ENCODE measurements at regions not wholly inside any gene's neighbourhood (a gene's known extent, or its start where the extent isn't known, plus 50 kb on each side); places are given as distances from the start of the nearest gene placed in this dataset.

- Histone ChIP-seq H3K9me3 (ENCODE audit: insufficient read depth, low read depth, low read length) (no peaks in the 10 kb centered on the region), H3K4me1 (ENCODE audit: insufficient read depth, low read length) (peaks cover 32% of the 10 kb centered on the region), H3K27me3 (ENCODE audit: insufficient read depth, low read length) (no peaks in the 10 kb centered on the region)
Measured at GRCh38 chr10:121292321-121292720, 305.9 kb downstream of the FGFR2 start.

GRCh38 chr10:121293110-121293509 lies 305.1 kb downstream of the FGFR2 start:
- Histone ChIP-seq H3K9me3 (ENCODE audit: insufficient read depth, low read depth, low read length) (no peaks in the 10 kb centered on the region), H3K36me3 (ENCODE audit: insufficient read depth, low read length) (no peaks in the 10 kb centered on the region), H3K27ac (ENCODE audit: low read depth, low read length) (no peak overlapping the region), H3K9ac (ENCODE audit: low read depth, low read length) (no peak overlapping the region), H3K4me1 (ENCODE audit: insufficient read depth, low read length) (peaks cover 24% of the 10 kb centered on the region), H3K27me3 (ENCODE audit: insufficient read depth, low read length) (no peaks in the 10 kb centered on the region), H3K4me3 (ENCODE audit: low read length) (no peak overlapping the region)
- WGBS, result 93% methylated on average over 9 of the region's 9 CpGs

More at GRCh38 chr10:121292321-121292720, 305.9 kb downstream of the FGFR2 start:
- Histone ChIP-seq H3K4me3 (ENCODE audit: low read length) (no peak overlapping the region), H3K36me3 (ENCODE audit: insufficient read depth, low read length) (no peaks in the 10 kb centered on the region), H3K9ac (ENCODE audit: low read depth, low read length) (no peak overlapping the region), H3K27ac (ENCODE audit: low read depth, low read length) (no peak overlapping the region)
- WGBS, result 96% methylated on average over 9 of the region's 9 CpGs

- H3K4me1 ChIP-seq (ENCODE audit: insufficient read depth, low read length), result peaks cover 10% of the 10 kb centered on the region
- 92% methylated on average over 3 of the region's 3 CpGs for WGBS
- no peaks in the 10 kb centered on the region for H3K9me3 ChIP-seq (ENCODE audit: insufficient read depth, low read depth, low read length)
- no peak overlapping the region for H3K27ac ChIP-seq (ENCODE audit: low read depth, low read length)
- no peaks in the 10 kb centered on the region for H3K36me3 ChIP-seq (ENCODE audit: insufficient read depth, low read length)
- no peak overlapping the region for H3K4me3 ChIP-seq (ENCODE audit: low read length)
- no peaks in the 10 kb centered on the region for H3K27me3 ChIP-seq (ENCODE audit: insufficient read depth, low read length)
- H3K9ac ChIP-seq (ENCODE audit: low read depth, low read length), result no peak overlapping the region
Measured at GRCh38 chr10:121294630-121295029, 303.6 kb downstream of the FGFR2 start.

- H3K27ac ChIP-seq (ENCODE audit: low read depth, low read length), result no peak overlapping the region
- no peaks in the 10 kb centered on the region for H3K9me3 ChIP-seq (ENCODE audit: insufficient read depth, low read depth, low read length)
- H3K36me3 ChIP-seq (ENCODE audit: insufficient read depth, low read length), result no peaks in the 10 kb centered on the region
- no peaks in the 10 kb centered on the region for H3K4me1 ChIP-seq (ENCODE audit: insufficient read depth, low read length)
- no peak overlapping the region for H3K9ac ChIP-seq (ENCODE audit: low read depth, low read length)
- no peak overlapping the region for H3K4me3 ChIP-seq (ENCODE audit: low read length)
- H3K27me3 ChIP-seq (ENCODE audit: insufficient read depth, low read length), result no peaks in the 10 kb centered on the region
- 90% methylated on average over 2 of the region's 2 CpGs for WGBS
Measured at GRCh38 chr10:121296378-121296777, 301.9 kb downstream of the FGFR2 start.

- Histone ChIP-seq H3K9ac (ENCODE audit: low read depth, low read length) (no peak overlapping the region), H3K27ac (ENCODE audit: low read depth, low read length) (no peak overlapping the region), H3K36me3 (ENCODE audit: insufficient read depth, low read length) (no peaks in the 10 kb centered on the region), H3K4me3 (ENCODE audit: low read length) (no peak overlapping the region), H3K4me1 (ENCODE audit: insufficient read depth, low read length) (no peaks in the 10 kb centered on the region), H3K27me3 (ENCODE audit: insufficient read depth, low read length) (no peaks in the 10 kb centered on the region), H3K9me3 (ENCODE audit: insufficient read depth, low read depth, low read length) (no peaks in the 10 kb centered on the region)
- 96% methylated on average over 2 of the region's 2 CpGs for WGBS
Measured at GRCh38 chr10:121296881-121297585, 301.2 kb downstream of the FGFR2 start.

- H3K36me3 ChIP-seq (ENCODE audit: insufficient read depth, low read length), result no peaks in the 10 kb centered on the region
- WGBS, result 95% methylated on average over 5 of the region's 6 CpGs
- no peaks in the 10 kb centered on the region for H3K4me1 ChIP-seq (ENCODE audit: insufficient read depth, low read length)
- H3K27ac ChIP-seq (ENCODE audit: low read depth, low read length), result no peak overlapping the region
- H3K4me3 ChIP-seq (ENCODE audit: low read length), result no peak overlapping the region
- H3K9ac ChIP-seq (ENCODE audit: low read depth, low read length), result no peak overlapping the region
- no peaks in the 10 kb centered on the region for H3K27me3 ChIP-seq (ENCODE audit: insufficient read depth, low read length)
- no peaks in the 10 kb centered on the region for H3K9me3 ChIP-seq (ENCODE audit: insufficient read depth, low read depth, low read length)
Measured at GRCh38 chr10:121300723-121301122, 297.5 kb downstream of the FGFR2 start.

GRCh38 chr10:121302541-121303180 lies 295.6 kb downstream of the FGFR2 start:
- no peaks in the 10 kb centered on the region for H3K4me1 ChIP-seq (ENCODE audit: insufficient read depth, low read length)
- no peaks in the 10 kb centered on the region for H3K36me3 ChIP-seq (ENCODE audit: insufficient read depth, low read length)
- no peak overlapping the region for H3K9ac ChIP-seq (ENCODE audit: low read depth, low read length)
- H3K27ac ChIP-seq (ENCODE audit: low read depth, low read length), result no peak overlapping the region
- no peak overlapping the region for H3K4me3 ChIP-seq (ENCODE audit: low read length)
- no peaks in the 10 kb centered on the region for H3K27me3 ChIP-seq (ENCODE audit: insufficient read depth, low read length)
- 97% methylated on average over 5 of the region's 7 CpGs for WGBS
- H3K9me3 ChIP-seq (ENCODE audit: insufficient read depth, low read depth, low read length), result peaks cover 2% of the 10 kb centered on the region; the same call in 1 of the 2 replicates

- Histone ChIP-seq H3K4me1 (ENCODE audit: insufficient read depth, low read length) (no peaks in the 10 kb centered on the region), H3K4me3 (ENCODE audit: low read length) (no peak overlapping the region), H3K27me3 (ENCODE audit: insufficient read depth, low read length) (no peaks in the 10 kb centered on the region), H3K9ac (ENCODE audit: low read depth, low read length) (no peak overlapping the region), H3K36me3 (ENCODE audit: insufficient read depth, low read length) (no peaks in the 10 kb centered on the region), H3K9me3 (ENCODE audit: insufficient read depth, low read depth, low read length) (peaks cover 6% of the 10 kb centered on the region; the same call in 1 of the 2 replicates), H3K27ac (ENCODE audit: low read depth, low read length) (no peak overlapping the region)
- 87% methylated on average over 10 of the region's 10 CpGs for WGBS
Measured at GRCh38 chr10:121303287-121303890, 294.9 kb downstream of the FGFR2 start.

GRCh38 chr10:121305066-121305465 lies 293.2 kb downstream of the FGFR2 start:
- Histone ChIP-seq H3K9me3 (ENCODE audit: insufficient read depth, low read depth, low read length) (peaks cover 6% of the 10 kb centered on the region; the same call in 1 of the 2 replicates), H3K4me3 (ENCODE audit: low read length) (no peak overlapping the region), H3K9ac (ENCODE audit: low read depth, low read length) (no peak overlapping the region), H3K27ac (ENCODE audit: low read depth, low read length) (no peak overlapping the region), H3K4me1 (ENCODE audit: insufficient read depth, low read length) (peaks cover 6% of the 10 kb centered on the region), H3K36me3 (ENCODE audit: insufficient read depth, low read length) (no peaks in the 10 kb centered on the region), H3K27me3 (ENCODE audit: insufficient read depth, low read length) (no peaks in the 10 kb centered on the region)
- 98% methylated on average over 2 of the region's 2 CpGs for WGBS

GRCh38 chr10:121306159-121306673 lies 292.0 kb downstream of the FGFR2 start:
- Histone ChIP-seq H3K9me3 (ENCODE audit: insufficient read depth, low read depth, low read length) (peaks cover 6% of the 10 kb centered on the region; the same call in 1 of the 2 replicates), H3K4me3 (ENCODE audit: low read length) (no peak overlapping the region), H3K36me3 (ENCODE audit: insufficient read depth, low read length) (no peaks in the 10 kb centered on the region), H3K27ac (ENCODE audit: low read depth, low read length) (no peak overlapping the region), H3K27me3 (ENCODE audit: insufficient read depth, low read length) (no peaks in the 10 kb centered on the region), H3K9ac (ENCODE audit: low read depth, low read length) (no peak overlapping the region), H3K4me1 (ENCODE audit: insufficient read depth, low read length) (peaks cover 13% of the 10 kb centered on the region)
- 48% methylated on average over 2 of the region's 3 CpGs for WGBS

GRCh38 chr10:121307411-121307980 lies 290.7 kb downstream of the FGFR2 start:
- H3K27me3 ChIP-seq (ENCODE audit: insufficient read depth, low read length), result no peaks in the 10 kb centered on the region
- 88% methylated on average over 3 of the region's 3 CpGs for WGBS
- H3K36me3 ChIP-seq (ENCODE audit: insufficient read depth, low read length), result no peaks in the 10 kb centered on the region
- H3K4me1 ChIP-seq (ENCODE audit: insufficient read depth, low read length), result peaks cover 25% of the 10 kb centered on the region
- peaks cover 6% of the 10 kb centered on the region; the same call in 1 of the 2 replicates for H3K9me3 ChIP-seq (ENCODE audit: insufficient read depth, low read depth, low read length)
- no peak overlapping the region for H3K4me3 ChIP-seq (ENCODE audit: low read length)
- H3K9ac ChIP-seq (ENCODE audit: low read depth, low read length), result no peak overlapping the region
- no peak overlapping the region for H3K27ac ChIP-seq (ENCODE audit: low read depth, low read length)
